Posterior vena cava (tissue), 2 donors: ENCODE measurements at regions not wholly inside any gene's neighbourhood (a gene's known extent, or its start where the extent isn't known, plus 50 kb on each side); places are given as distances from the start of the nearest gene placed in this dataset.
"Not testable (repeated sequence)": the region's sequence is repeated elsewhere in the genome, so short reads cannot be mapped to it uniquely, and the experiment has no call there.

Experiments
- DNase-seq: peaks from one replicate; pipeline ENCODE4 v3.0.0-alpha.2; 2020; ENCODE audit warnings: low spot score
- intact Hi-C, 2 donors: fragments of 100-400 bp; cut with DNase I; formaldehyde crosslinking; loops; one replicate each; pipeline versions ENCODE4 v1.14.1 to v1.14.2; 2022 to 2023
- donor health status: DM: yes; HTN: yes; CAD: no.
- donor health status: DM: yes; HTN: yes; CAD: no.

DNA sequence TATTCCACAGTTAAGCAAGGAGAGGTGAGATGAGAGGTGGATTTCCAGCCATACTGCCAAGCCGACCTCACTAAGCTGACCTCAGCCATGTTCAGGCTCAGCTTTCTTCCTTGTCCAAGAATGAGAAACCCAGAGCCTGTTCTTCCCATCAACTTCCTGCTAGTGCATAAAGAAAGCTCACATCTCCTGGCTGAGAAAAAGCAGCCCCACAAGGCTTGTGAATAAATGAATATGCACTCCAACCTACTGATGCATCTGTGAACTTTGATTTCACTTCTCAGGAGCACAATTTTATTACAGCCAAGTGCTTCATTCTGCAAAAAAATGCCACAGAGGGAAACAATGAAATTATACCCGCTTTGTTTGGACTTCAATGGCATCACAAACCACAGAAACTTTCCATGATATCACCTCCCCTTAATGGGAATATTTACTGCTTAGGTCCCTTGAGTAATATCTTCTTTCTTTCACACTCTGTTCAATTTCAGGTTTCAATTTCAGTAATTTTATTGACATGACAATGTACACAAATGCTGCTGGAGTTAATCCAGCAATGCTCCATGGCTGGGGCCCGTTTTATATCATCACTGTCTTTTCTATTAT, 437.0 kb upstream of the PPP2R3A start:
- intact Hi-C loops, result no loop called here
- DNase-seq, result no peak

- no peak for DNase-seq
- intact Hi-C loops, result no loop called here
Observed at GRCh38 chr3:135532021-135532420, 433.5 kb upstream of the PPP2R3A start.

DNA sequence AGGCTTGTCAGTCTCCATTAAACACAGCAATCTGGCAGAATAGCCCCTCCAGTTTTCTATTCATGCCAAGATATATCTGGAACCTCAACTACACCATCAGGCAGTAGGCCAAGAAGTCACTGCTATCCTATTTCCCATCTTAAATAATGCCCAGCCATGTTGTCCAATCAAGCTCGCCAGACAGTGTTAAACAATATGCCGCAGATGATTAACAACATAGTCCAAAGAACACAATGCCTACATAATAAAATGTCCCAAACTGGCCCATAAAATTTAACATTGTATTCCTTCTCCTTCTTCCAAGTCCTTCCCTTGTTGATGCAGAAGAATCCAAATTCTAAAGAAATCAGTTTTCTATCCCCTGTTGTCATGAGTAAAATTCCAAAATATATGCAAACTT, 427.4 kb upstream of the PPP2R3A start:
- no peak for DNase-seq
- intact Hi-C loops, result no loop called here

DNA sequence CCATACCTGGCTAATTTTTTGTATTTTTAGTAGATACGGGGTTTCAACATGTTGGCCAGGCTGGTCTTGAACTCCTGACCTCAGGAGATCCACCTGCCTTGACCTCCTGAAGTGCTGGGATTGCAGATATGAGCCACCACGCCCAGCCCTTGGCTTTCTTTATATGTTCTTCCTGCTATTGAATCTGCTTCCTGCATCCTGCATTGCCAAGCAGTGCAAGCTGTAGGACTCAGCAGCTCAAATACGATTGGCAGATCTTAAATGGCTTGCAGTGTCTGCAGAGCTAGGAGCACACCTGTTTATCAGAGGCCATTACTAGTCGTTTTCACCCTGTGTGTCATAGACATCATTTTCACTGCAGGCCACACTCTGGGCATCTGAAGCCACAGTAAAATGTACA, 426.2 kb upstream of the PPP2R3A start:
- intact Hi-C loops, result no loop called here
- no peak for DNase-seq

GRCh38 chr3:135539854-135540253, 425.7 kb upstream of the PPP2R3A start:
- intact Hi-C loops, result no loop called here
- no peak for DNase-seq

- intact Hi-C loops, result no loop called here
- no peak for DNase-seq
Observed at GRCh38 chr3:135549928-135550494, 415.5 kb upstream of the PPP2R3A start.

GRCh38 chr3:135556174-135556573, 409.4 kb upstream of the PPP2R3A start:
- intact Hi-C loops, result no loop called here

GRCh38 chr3:135558150-135558783, 407.3 kb upstream of the PPP2R3A start:
- no peak for DNase-seq
- intact Hi-C loops, result no loop called here

More at GRCh38 chr3:135556174-135556573, 409.4 kb upstream of the PPP2R3A start:
- DNase-seq, result no peak

DNA sequence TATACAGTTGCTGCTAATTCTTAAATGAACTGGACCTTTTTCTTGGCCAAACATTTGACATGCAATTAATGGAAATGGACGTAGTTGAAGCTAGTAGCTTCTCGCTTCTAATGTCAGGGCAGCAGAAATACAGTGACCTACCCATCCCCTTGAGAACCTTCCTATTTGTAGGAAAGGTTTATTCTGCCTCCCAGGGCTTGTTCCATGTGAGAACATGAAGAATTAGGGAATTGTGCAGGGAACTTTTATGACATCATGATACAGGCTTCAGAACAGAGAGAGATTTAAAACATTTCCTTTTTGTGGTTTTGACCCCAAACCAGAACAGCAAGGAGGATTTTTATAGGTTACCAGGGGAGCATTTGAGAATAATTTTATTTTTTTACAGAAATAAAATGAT, 406.6 kb upstream of the PPP2R3A start:
- intact Hi-C loops, result no loop called here
- DNase-seq, result no peak

DNA sequence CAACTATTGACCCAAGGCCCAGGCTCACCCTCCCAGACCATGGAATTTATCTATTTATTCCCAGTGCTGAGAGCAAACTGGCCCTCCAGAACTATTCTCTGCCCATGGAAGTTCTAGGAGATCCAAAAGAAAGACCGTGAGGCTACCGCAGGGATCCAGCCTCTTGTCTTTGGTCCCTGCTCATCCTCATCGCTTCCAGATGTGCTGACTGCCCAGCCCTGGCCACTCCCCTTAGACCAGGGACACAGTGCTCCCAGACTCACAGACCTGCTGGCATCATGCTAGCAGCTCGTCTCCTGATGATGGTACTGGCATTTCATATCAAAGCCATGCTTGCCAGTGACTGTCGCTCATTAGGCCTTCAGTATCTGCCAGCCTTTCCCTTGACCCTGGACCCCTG, 405.7 kb upstream of the PPP2R3A start:
- no peak for DNase-seq
- intact Hi-C loops, result no loop called here

DNA sequence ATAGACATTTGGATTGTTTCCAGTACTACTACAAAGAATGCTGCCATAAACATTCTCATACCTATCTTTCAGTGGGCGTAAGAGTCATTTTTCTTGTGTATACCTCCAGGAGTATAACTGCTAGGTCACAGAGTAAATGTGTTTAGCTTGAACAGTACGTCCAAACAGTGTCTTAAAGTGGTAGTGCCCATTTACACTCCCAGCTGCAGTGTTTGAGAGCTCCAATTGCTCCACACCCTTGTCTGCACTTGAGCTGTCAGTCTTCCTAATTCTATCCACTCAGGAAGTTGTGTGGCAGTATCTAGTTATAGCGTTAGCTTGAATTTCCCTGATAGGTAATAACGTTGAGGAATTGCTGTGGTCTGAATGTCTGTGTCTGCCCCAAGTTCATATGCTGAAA, 404.7 kb upstream of the PPP2R3A start:
- no peak for DNase-seq
- intact Hi-C loops, result no loop called here

GRCh38 chr3:135564696-135565095, 400.8 kb upstream of the PPP2R3A start:
- no peak for DNase-seq
- intact Hi-C loops, result no loop called here

DNA sequence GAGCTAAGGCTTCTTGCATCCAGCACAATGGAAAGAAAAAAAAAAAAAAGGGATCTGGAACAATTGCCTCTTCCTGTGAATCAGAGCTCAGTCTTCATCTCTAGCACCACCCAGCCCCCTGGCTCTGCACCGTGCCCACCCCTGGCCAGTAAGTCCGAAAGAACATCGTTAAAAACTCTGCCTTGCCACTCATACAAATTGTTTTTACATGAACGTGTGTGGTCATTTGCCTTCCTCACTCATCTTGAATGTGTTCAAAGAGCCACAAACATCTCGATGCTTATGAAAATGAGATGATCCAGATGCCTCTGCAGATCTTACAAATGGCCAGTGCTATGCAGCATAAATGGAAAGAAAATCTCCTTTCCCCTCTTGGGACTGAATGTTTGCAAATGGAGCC, 400.0 kb upstream of the PPP2R3A start:
- intact Hi-C loops, result no loop called here
- no peak for DNase-seq

DNA sequence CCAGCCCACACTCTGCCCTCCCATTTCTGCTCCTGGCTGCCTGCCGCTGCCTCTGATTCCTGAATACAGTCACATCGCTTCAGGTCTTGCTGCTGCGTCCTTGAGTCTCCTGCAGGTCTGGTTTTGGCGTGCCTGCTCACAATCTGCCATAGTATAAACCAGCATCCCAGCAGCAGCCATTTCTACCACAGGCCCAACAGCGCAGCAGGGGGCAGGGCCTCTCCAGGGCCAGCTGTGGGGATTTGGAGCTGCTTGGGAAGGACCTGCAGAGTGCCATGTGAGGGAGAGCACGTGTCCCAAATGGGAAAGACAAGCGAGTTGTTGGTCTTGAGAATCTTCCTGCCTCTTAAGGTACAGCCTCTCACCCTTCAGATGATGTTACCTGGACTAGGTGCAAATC, 398.3 kb upstream of the PPP2R3A start:
- intact Hi-C loops, result no loop called here

DNA sequence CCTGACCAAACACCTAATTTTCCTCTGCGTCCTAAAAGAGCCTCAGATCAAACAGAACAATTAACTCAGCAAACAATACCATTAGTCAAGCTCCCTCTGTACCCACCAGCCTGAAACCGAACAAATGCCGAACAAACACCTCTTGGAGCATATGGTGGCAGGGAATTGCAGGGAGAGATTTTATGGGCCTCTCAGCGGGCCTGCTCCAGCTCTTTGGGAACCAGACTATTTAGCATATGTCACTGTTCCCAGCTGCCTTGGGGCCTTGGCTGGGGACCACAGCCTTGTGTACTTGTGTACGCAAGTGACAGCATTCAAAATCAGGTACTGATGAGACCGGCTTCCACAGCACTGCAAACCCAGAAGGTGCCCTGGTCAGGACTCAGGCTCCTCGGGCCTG, 388.8 kb upstream of the PPP2R3A start:
- intact Hi-C loops, result no loop called here
- no peak for DNase-seq

More for the DNA sequence above, 398.3 kb upstream of the PPP2R3A start:
- no peak for DNase-seq

- no peak for DNase-seq
- intact Hi-C loops, result no loop called here
Observed at GRCh38 chr3:135581806-135582205, 383.7 kb upstream of the PPP2R3A start.

GRCh38 chr3:135582800-135583199, 382.7 kb upstream of the PPP2R3A start:
- DNase-seq, result no peak
- intact Hi-C loops, result no loop called here

GRCh38 chr3:135596563-135596962, 369.0 kb upstream of the PPP2R3A start:
- intact Hi-C loops, result no loop called here
- no peak for DNase-seq

- DNase-seq, result no peak
- intact Hi-C loops, result no loop called here
Observed at GRCh38 chr3:135597855-135598254, 367.7 kb upstream of the PPP2R3A start.

DNA sequence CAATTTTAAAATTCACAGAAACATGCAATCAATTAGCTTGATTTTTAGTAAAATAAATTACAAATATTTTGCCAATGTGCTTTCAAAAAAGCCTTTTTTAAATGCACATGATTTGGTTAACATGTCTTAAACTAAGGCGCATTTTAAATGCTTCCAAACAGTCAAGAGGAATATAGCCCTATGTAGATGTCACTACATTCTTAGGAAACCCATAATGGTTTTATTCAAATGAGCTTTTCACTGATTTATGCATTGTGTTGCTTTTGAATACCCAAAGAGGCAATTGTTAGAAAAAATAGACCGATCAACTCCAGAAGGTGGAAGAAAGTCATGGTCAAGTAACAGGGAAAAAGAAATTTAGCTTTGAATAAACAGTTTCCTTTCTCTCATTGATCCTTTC, 366.9 kb upstream of the PPP2R3A start:
- DNase-seq, result no peak
- intact Hi-C loops, result no loop called here

GRCh38 chr3:135604512-135604911, 361.0 kb upstream of the PPP2R3A start:
- intact Hi-C loops, result not testable (repeated sequence)

More at GRCh38 chr3:135604512-135604911, 361.0 kb upstream of the PPP2R3A start:
- not testable (repeated sequence) for DNase-seq
